Inflammatory macrophage (primary cell): ENCODE measurements at regions not wholly inside any gene's neighbourhood (a gene's known extent, or its start where the extent isn't known, plus 50 kb on each side); places are given as distances from the start of the nearest gene placed in this dataset.

Source experiments
- DNase-seq, 2 donors: peaks; one replicate each; pipeline ENCODE4 v3.0.0-alpha.2; 2020 to 2022

GRCh38 chr20:39897781-39898466, 791.1 kb downstream of the MAFB start:
- DNase-seq = no peak

DNA sequence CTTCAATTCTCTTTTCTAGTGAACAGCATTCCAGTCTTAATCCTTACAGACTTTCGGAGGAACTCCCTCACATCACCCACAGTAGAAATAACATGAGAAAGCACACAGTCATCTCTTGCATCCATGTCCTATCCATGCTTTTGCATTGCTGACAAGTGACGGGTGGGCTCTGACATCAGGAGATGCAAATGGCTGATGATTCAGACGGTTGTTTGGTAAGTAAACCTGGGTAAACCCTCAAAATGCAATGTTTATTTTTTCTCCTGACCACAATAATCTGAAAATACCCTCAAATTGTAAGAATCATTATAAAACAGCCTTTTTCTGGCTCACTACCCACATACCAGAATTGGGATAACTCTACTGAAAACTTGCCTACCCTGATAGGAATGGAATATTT, 792.0 kb downstream of the MAFB start:
- no peak for DNase-seq

- no peak for DNase-seq
Measured at GRCh38 chr20:39894067-39894466, 795.0 kb downstream of the MAFB start.

DNA sequence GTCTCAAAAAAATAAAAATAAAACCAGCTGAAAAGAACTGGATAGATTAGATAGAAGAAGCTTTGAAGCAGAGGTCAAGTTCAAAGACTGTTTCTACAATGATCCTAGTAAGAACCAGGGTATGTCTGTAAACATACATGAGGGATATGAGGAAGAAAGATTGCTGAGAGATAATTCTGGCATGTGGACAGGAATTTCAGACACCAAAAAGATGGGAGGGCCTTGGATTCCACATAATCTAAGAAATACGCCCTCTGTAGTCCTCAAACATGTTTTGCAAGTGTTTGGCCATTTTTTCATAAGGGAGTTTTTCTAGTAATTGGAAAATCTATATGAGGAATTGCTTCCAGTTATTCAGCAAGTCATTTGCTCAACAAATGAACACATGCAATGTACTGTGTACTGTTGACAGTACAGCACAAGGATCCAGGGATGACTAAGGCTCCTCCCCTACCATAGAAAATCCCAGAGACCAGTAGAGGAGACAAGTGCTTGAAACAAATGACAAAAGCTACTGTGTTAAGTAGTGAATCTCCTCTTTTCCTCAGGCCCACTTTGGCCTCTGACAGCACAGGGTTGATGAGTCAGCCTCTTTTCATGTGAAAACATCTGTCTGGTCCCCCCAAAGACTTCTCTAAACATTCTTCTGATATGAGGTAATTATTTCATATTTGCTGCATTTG, 795.9 kb downstream of the MAFB start:
- DNase-seq = no peak

GRCh38 chr20:39890697-39891096, 798.3 kb downstream of the MAFB start:
- no peak for DNase-seq

GRCh38 chr20:39888310-39888709, 800.7 kb downstream of the MAFB start:
- no peak for DNase-seq

DNA sequence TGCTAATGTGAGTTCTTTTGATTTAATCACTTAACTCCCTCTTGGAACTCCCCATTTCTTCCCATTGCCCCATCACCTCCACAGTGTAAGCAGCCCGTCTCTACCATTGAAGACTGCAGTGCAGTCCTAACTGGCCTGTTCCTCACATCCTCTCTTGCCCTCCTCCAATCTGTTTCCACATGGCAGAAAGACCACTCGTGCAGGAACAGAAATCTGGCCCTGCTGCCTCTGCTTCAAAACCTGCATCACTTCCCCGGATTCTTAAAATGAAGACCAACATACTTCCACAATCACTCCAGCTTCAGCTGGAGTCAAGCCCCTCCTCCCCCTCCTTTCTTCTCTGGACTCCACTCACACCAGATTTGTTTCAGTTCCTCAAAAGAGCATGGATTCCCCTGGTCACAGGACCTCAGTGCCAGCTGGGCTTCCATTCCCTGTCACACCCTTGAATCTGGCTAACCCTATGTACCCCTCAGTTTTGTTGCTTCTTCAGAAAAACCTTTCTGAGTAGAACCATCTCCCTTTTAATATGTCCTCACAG, 802.3 kb downstream of the MAFB start:
- DNase-seq = peak; percentile 56 to 59

GRCh38 chr20:39885975-39886649, 802.9 kb downstream of the MAFB start:
- peak; percentile 67 to 75 for DNase-seq

DNA sequence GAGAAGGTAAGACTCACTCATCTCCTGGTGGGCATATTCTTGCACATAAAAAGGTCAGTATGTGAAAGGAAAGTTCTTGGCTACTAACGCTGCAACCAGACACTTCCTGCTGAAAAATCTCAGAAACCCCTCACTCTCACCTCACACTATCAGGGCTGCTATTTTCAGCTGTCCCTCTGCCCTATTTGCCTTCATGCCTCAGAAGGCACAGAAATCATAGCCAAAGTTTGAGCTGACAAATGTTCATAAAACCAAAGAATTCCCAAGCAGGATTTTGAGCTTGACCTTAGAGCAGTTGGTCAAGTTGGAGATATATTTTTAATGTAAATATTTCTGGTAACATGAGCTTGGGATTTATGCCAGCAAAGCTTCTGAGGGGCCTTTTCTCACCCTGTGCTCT, 806.2 kb downstream of the MAFB start:
- DNase-seq = no peak

DNA sequence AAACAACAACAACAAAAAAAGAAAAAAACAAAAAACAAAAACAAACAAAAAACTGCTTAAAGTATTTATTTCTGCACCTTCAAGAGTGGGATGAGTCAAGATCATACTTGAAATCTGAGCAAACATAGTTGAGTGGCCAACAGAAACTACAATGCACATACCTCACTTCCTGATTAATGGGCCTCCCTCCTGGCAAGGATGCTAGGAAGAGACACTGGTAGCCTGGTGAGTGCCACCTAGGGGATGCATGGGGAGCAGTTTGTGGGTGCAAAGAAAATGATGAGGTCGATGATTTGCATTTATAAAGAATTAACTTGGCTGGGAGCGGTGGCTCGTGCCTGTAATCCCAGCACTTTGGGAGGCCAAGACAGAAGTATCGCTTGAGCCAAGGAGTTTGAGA, 808.1 kb downstream of the MAFB start:
- DNase-seq = peak in 1 of 2 donors; percentile 13

- DNase-seq = no peak
Measured at GRCh38 chr20:39879296-39879695, 809.7 kb downstream of the MAFB start.

DNA sequence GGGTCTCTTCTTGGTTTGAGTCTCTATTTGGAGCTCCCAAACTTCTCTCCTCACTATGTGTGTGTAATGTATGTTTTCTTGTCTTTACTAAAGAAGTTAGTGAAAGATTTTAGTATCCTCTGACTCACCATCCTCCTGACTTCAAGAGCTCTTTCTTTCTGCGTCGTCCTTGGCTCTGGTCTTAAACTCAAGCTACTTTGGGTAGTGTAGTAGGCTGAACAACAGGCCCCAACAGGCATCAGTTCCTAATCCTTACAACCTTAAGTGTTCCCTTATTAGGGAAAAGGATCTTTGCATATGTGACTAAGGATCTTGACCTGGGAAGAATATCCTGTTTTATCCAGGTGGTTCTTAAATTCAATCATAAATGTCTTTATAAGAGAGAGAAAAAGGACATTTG, 810.2 kb downstream of the MAFB start:
- no peak for DNase-seq

DNA sequence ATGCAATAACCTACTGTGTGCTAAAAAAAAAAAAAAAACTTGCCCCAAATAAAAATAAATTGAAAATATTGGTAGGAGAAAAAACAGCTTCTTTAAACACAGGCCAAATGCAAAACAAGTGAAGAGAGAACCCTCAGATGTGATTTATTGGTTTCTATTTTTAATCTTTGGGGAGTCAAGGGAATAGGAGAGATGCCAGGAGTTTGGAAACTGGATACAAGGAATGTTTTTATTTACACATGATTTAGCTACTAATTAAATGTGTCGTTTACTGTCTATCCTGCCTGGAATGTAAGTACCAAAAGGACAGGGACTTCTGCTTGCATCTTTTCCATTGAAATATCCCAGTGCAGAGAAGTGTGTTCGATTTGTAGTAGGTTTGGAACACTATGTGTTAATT, 810.7 kb downstream of the MAFB start:
- no peak for DNase-seq

DNA sequence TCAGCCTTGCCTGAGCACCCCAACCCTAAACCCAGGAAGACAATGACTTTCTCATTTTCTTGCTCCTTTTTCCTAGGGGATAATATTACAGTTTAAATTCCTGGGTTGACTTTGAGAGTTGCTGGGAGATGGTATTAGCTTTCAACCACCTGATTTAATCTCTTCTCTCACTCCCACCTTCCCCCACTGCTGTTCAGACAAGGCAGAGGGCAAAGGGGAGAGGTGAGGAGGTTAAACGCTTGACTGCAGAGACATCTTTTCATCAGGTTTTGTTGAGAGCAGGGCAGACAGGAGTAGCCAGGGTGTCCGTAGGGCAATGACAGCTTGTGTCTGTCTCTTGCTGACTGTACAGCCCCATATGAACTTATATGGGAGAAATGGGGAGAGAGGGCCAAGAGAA, 811.2 kb downstream of the MAFB start:
- no peak for DNase-seq

GRCh38 chr20:39876976-39877635, 811.9 kb downstream of the MAFB start:
- DNase-seq = no peak

DNA sequence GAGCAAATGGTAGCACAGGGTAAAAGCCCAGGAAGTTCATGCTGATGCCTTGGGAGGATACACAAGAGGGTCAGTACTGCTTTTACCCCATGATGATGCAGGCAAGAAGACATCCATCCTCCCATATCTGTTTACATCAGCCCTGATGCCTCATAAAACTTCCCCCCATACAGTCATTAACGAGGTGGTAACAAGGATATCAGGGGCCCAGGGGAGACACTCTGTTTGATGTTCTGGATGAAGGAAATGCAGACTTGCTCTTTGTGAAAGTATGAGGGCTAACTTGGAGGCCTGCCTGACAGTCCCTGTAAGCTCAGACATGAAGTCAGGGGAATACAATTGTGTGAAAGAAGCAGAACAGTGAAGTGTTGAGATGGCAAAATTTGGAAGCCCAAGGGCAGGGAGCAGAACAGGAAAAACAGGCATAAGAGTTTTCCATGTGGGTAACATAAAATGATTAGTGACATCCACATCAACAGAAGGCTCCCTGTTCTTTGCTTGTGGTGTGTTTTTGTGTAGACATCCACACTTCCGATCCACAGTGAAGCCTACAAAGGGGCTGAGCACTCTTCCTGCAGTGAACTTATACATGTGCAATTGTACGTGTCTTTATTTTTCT, 813.4 kb downstream of the MAFB start:
- DNase-seq = no peak

GRCh38 chr20:39874049-39874893, 814.8 kb downstream of the MAFB start:
- peak; percentile 49 to 55 for DNase-seq

- no peak for DNase-seq
Measured at GRCh38 chr20:39873286-39873685, 815.8 kb downstream of the MAFB start.

DNA sequence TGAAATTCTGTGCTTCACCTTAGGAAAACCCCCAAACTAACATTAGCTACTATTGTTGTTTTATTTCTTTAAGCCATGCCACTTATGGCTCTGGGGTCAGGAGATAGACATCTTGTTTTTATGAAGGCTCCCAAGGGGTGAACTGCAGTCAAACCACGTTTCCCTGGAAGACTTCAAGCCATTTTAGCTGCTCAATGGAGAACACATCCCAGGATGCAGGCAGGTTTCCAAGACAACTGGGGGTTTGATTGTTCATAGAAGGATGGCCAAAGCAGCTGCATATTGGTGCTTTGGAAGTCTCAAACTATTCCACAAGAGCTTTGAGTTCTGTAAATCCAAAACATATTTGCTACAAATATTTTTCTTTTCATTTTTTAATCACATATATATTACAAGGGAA, 818.0 kb downstream of the MAFB start:
- no peak for DNase-seq

DNA sequence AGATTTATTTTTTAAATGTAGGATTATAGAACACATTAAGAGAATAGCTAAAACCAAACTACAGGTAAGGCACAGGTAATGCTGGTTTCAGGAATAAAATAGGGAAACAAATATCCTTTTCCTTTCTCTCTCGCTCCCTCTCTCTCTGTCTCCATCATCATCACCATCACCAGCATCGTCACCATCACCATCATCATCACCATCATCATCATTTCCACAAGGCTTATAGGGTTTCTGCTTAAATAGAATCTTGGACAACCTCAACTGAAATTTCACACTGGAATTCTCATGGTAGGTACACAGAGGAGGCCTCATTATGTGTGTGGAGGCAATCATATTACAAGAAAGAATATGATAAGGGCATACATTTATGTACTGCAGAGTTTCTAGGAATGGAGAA, 823.6 kb downstream of the MAFB start:
- no peak for DNase-seq

DNA sequence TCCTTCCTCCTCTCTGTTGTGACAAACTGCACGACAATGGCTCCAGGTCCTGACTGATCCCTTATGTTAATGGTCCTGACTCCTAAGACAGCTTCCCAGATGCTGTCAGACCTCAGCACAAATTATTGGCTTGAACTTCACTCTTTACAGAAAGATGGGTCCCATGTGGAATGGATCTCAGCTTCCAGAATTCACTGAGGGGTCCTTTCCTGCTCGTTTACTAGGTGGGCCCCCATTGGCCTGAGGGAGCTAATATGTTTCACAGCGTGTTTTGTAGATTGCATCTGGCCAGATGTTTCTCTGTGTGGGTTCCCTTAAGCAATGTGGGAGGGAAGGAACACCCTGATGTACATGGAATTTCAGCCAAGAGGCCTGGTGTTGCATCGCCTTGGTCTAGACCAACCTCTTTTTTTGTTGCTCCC, 826.6 kb downstream of the MAFB start:
- DNase-seq = no peak

DNA sequence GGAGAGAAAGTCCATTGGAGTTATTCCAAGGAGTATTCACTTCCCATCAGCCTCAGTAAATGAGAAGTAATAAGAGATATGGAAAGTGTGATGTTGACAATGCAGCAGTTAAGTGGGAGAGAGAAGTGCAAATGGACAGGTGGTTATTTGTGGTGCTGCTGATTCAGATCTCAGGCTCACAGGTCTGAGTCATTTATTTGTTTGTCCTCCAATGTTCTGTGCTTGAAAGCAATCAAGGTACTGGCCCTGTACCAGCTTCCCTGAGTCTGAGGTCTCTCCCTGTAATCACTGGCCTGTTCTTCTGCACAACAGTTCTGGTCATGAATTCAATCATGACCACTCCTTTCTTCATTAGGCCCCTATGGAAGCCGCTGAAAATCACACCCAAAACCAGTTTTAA, 827.7 kb downstream of the MAFB start:
- DNase-seq = no peak
